GM10266 (cell line): ENCODE measurements at regions not wholly inside any gene's neighbourhood (a gene's known extent, or its start where the extent isn't known, plus 50 kb on each side); places are given as distances from the start of the nearest gene placed in this dataset.

Source experiments
- DNase-seq: peaks from one replicate; pipeline ENCODE4 v3.0.0; 2012; ENCODE audit errors: extremely low spot score
- TF ChIP-seq, protein P1 (sequence below): IDR thresholded peaks from 2 replicates; pipeline ENCODE4 v1.5.1; 2012; ENCODE audit warnings: mild to moderate bottlenecking, low read depth; ENCODE audit not compliant: control insufficient read depth, insufficient read depth; ENCODE audit errors: missing control alignments

- TF ChIP-seq, protein P1, sequence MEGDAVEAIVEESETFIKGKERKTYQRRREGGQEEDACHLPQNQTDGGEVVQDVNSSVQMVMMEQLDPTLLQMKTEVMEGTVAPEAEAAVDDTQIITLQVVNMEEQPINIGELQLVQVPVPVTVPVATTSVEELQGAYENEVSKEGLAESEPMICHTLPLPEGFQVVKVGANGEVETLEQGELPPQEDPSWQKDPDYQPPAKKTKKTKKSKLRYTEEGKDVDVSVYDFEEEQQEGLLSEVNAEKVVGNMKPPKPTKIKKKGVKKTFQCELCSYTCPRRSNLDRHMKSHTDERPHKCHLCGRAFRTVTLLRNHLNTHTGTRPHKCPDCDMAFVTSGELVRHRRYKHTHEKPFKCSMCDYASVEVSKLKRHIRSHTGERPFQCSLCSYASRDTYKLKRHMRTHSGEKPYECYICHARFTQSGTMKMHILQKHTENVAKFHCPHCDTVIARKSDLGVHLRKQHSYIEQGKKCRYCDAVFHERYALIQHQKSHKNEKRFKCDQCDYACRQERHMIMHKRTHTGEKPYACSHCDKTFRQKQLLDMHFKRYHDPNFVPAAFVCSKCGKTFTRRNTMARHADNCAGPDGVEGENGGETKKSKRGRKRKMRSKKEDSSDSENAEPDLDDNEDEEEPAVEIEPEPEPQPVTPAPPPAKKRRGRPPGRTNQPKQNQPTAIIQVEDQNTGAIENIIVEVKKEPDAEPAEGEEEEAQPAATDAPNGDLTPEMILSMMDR: no peak
- no peak for DNase-seq
Measured at GRCh38 chr1:168842916-168843315, 113.9 kb upstream of the DPT start.

DNA sequence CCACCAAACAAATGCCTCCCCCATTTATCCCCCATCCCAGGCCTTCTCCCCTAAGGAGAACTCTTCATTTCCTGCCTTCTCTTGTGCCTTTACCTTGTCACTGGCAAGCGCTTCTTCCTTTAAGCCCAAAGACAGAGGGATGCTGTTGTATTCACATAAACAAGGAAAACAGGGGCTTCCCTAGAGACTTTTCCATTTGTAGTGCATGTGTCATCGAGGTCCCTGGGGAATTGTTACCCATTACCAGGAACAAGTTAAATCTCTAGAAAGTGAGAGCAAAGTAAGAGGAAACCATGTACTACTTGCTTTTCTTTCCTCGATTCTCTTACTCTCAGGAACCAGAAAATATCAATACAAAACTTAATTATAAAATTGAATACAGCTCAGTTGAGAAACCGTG, 114.4 kb upstream of the DPT start:
- TF ChIP-seq, protein P1: no peak
- no peak for DNase-seq

- TF ChIP-seq, protein P1: no peak
- no peak for DNase-seq
Measured at GRCh38 chr1:168843950-168844349, 114.9 kb upstream of the DPT start.

- DNase-seq: no peak
- TF ChIP-seq, protein P1: no peak
Measured at GRCh38 chr1:168845140-168845539, 116.1 kb upstream of the DPT start.

DNA sequence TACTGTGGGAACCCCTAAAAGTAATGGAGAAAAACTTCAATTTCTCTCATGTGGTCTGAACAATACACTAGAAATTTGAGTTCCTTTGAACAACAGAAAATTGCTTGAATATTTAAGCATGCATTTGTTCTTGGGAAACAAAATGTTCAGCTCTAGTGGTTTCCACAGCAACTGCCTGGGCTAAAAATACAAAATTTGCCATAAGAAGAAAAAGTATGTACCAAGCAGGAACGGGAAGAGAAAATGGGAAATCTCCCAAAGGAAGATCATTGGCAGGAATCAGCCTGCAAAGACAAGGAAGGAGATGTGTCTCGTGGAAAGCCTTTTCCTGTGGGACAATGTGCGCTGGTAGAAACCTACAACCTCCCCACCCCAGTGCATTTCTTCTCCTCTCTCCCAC, 119.0 kb upstream of the DPT start:
- TF ChIP-seq, protein P1: no peak
- DNase-seq: no peak

GRCh38 chr1:168861421-168862004, 132.5 kb upstream of the DPT start:
- TF ChIP-seq, protein P1: no peak
- DNase-seq: no peak

DNA sequence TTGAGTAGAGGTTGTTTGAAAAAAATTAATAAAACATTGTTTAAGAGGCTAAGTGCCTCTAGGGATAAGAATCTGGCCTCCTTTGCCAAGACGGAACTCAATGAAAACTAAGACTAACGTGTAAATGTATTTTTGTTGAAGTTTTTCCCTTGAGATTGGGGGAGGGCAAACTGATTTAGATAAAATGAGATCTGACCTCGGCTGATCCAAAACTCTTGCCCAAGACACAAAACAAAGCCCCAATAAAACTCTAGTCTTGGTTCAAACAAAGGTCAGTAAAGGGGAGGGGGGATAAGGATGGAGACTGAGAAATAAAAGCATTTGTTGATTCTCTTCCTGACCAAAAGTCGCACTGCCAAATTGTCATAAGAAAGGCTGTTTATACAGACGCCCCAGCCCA, 134.8 kb upstream of the DPT start:
- TF ChIP-seq, protein P1: no peak
- no peak for DNase-seq
